ENCODE measurements at regions not wholly inside any gene's neighbourhood (a gene's known extent, or its start where the extent isn't known, plus 50 kb on each side); places are given as distances from the start of the nearest gene placed in this dataset.

DNA sequence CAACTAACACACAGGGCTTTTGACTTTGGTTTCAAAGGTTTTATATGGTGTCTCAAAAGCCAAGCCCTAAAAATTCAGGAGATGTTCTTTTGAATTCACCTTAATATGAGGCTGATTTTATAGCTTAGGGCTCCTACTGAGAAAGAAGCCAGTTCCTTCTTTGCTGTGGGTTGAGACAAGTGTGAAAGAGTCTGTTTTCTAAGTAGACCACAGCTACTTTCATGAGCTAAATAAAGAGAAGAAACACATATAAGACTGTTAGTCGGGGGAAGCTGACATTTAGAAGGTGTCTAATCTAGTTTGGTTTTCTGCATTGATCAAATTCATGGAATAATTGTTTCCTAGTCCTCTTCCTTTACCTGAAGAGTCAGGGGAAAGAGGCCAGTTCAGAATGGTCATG lies 332.1 kb upstream of the CELF2 start:
- no peak overlapping the region for H2AFZ ChIP-seq (ENCODE audit: low read depth, low read length)
- H3K27me3 ChIP-seq (ENCODE audit: control insufficient read depth in 2 of 2, insufficient read depth in 2 of 2, low read length in 2 of 2) = no peaks in the 10 kb centered on the region
- no peaks in the 10 kb centered on the region for H4K20me1 ChIP-seq (replicated peaks; ENCODE audit: control insufficient read depth, extremely low read depth, insufficient read depth, low read length)
- DNase-seq (ENCODE audit: low read depth, low spot score) = no peak
- no peaks in the 10 kb centered on the region for H3K9me3 ChIP-seq (replicated peaks; ENCODE audit: control insufficient read depth, insufficient read depth, low read length)
- ChIA-PET CTCF (interaction anchor here (1.0 kb wide), 1 partner anchor 8 kb away, joined by 3 read pairs; no protein-coding TSS in a partner anchor), POLR2A (no interaction called here)
- no peaks in the 10 kb centered on the region for H3K4me1 ChIP-seq (ENCODE audit: control insufficient read depth, extremely low read depth, insufficient read depth, low read length)
- no peaks in the 10 kb centered on the region for H3K79me2 ChIP-seq (ENCODE audit: control insufficient read depth, insufficient read depth, low read length)
- H3K9me1 ChIP-seq (replicated peaks; ENCODE audit: control insufficient read depth, extremely low read depth, insufficient read depth, low read length) = no peaks in the 10 kb centered on the region
- H3K9ac ChIP-seq (replicated peaks; ENCODE audit: extremely low read depth, insufficient read depth, low read length) = no peak overlapping the region
- intact Hi-C loops (cut with micrococcal nuclease) (no loop called here), dilution Hi-C loops (cut with MboI; ENCODE audit: extremely low pct_ligation_motif_present, low sequenced_read_pairs) (no loop called here)
- TF ChIP-seq MYC (IDR thresholded peaks at IDR 0.05; ENCODE audit: low read depth, low read length) (no peak), POLR2AphosphoS5 (IDR thresholded peaks at IDR 0.05; ENCODE audit: insufficient read depth, low read depth, low read length) (no peak), POLR2A (IDR thresholded peaks at IDR 0.05; ENCODE audit: low read depth, low read length) (no peak), FOS (IDR thresholded peaks at IDR 0.05; ENCODE audit: borderline replicate concordance, insufficient read depth, low read length) (no peak), GATA2 (IDR thresholded peaks at IDR 0.05; ENCODE audit: insufficient read depth, insufficient read length, low read depth, low read length) (no peak), JUN (IDR thresholded peaks at IDR 0.05; ENCODE audit: borderline replicate concordance, insufficient read depth, insufficient read length, low read depth) (no peak)
- TF ChIP-seq, protein P1, sequence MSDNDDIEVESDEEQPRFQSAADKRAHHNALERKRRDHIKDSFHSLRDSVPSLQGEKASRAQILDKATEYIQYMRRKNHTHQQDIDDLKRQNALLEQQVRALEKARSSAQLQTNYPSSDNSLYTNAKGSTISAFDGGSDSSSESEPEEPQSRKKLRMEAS (IDR thresholded peaks at IDR 0.05; ENCODE audit: insufficient read depth, insufficient read length) = no peak
- TF ChIP-seq, protein P2, sequence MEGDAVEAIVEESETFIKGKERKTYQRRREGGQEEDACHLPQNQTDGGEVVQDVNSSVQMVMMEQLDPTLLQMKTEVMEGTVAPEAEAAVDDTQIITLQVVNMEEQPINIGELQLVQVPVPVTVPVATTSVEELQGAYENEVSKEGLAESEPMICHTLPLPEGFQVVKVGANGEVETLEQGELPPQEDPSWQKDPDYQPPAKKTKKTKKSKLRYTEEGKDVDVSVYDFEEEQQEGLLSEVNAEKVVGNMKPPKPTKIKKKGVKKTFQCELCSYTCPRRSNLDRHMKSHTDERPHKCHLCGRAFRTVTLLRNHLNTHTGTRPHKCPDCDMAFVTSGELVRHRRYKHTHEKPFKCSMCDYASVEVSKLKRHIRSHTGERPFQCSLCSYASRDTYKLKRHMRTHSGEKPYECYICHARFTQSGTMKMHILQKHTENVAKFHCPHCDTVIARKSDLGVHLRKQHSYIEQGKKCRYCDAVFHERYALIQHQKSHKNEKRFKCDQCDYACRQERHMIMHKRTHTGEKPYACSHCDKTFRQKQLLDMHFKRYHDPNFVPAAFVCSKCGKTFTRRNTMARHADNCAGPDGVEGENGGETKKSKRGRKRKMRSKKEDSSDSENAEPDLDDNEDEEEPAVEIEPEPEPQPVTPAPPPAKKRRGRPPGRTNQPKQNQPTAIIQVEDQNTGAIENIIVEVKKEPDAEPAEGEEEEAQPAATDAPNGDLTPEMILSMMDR (IDR thresholded peaks at IDR 0.05; ENCODE audit: extremely low read depth in 1 of 2, insufficient read depth in 1 of 2, low read depth in 1 of 2, low read length in 2 of 2) = no peak
- no peak overlapping the region for H3K4me2 ChIP-seq (ENCODE audit: insufficient read depth, low read length)
- no peak overlapping the region for H3K4me3 ChIP-seq (replicated peaks in 1 of 3; ENCODE audit: insufficient read depth in 1 of 3, low read depth in 1 of 3, low read length in 3 of 3)
- no TSS peak for BruUV-seq (replicated peaks)
- no peak for FAIRE-seq
- no peaks in the 10 kb centered on the region for H3K36me3 ChIP-seq (ENCODE audit: control insufficient read depth in 2 of 2, extremely low read depth in 1 of 2, insufficient read depth in 2 of 2, low read length in 2 of 2)
- no peak overlapping the region for H3K27ac ChIP-seq (ENCODE audit: insufficient read depth, low read depth, low read length)

All from endothelial cell of umbilical vein (primary cell).